HUES48 (cell line): ENCODE measurements at regions not wholly inside any gene's neighbourhood (a gene's known extent, or its start where the extent isn't known, plus 50 kb on each side); places are given as distances from the start of the nearest gene placed in this dataset.

Experiments used
- H3K27ac ChIP-seq: one replicate; pipeline ENCODE4 v1.7.0; 2013; ENCODE audit warnings: low read depth, low read length, inconsistent platforms
- H3K27me3 ChIP-seq: 2 replicates; pipeline ENCODE4 v1.6.1; 2013; ENCODE audit warnings: mild to moderate bottlenecking, low read length; ENCODE audit not compliant: control insufficient read depth, insufficient read depth
- H3K36me3 ChIP-seq: 2 replicates; pipeline ENCODE4 v1.6.1; 2013; ENCODE audit warnings: low read length; ENCODE audit not compliant: control insufficient read depth, insufficient read depth
- H3K4me1 ChIP-seq: 2 replicates; pipeline ENCODE4 v1.6.1; 2013; ENCODE audit warnings: mild to moderate bottlenecking, low read length; ENCODE audit not compliant: control insufficient read depth, insufficient read depth
- H3K4me3 ChIP-seq: 2 replicates; pipeline ENCODE4 v1.5.1; 2013; ENCODE audit warnings: mild to moderate bottlenecking, low read depth, low read length
- H3K9ac ChIP-seq: 2 replicates; pipeline ENCODE4 v1.6.1; 2013; ENCODE audit warnings: mild to moderate bottlenecking, low read depth, low read length, moderate library complexity
- H3K9me3 ChIP-seq: 2 replicates; pipeline ENCODE4 v1.6.1; 2013; ENCODE audit warnings: low read length; ENCODE audit not compliant: control insufficient read depth, insufficient read depth

- Histone ChIP-seq H3K4me3 (no peak overlapping the region), H3K4me1 (no peaks in the 10 kb centered on the region), H3K9ac (no peak overlapping the region), H3K27ac (no peak overlapping the region), H3K9me3 (no peaks in the 10 kb centered on the region), H3K27me3 (no peaks in the 10 kb centered on the region), H3K36me3 (no peaks in the 10 kb centered on the region)
These were observed 984.1 kb downstream of the UQCRFS1 start for GRCh38 chr19:28228854-28229253.

- H3K4me1 ChIP-seq, result no peaks in the 10 kb centered on the region
- H3K9me3 ChIP-seq, result no peaks in the 10 kb centered on the region
- no peaks in the 10 kb centered on the region for H3K27me3 ChIP-seq
- no peak overlapping the region for H3K9ac ChIP-seq
- H3K27ac ChIP-seq, result no peak overlapping the region
- no peak overlapping the region for H3K4me3 ChIP-seq
- no peaks in the 10 kb centered on the region for H3K36me3 ChIP-seq
These were observed 988.5 kb downstream of the UQCRFS1 start for GRCh38 chr19:28224441-28224840.

GRCh38 chr19:28221736-28222135, 991.2 kb downstream of the UQCRFS1 start:
- Histone ChIP-seq H3K4me1 (peaks cover 8% of the 10 kb centered on the region; the same call in 1 of the 2 replicates), H3K9ac (no peak overlapping the region), H3K36me3 (no peaks in the 10 kb centered on the region), H3K4me3 (no peak overlapping the region), H3K9me3 (peaks cover 2% of the 10 kb centered on the region; the same call in 1 of the 2 replicates), H3K27me3 (no peaks in the 10 kb centered on the region), H3K27ac (no peak overlapping the region)

GRCh38 chr19:28218728-28219127, 994.2 kb downstream of the UQCRFS1 start:
- Histone ChIP-seq H3K4me3 (no peak overlapping the region), H3K9me3 (peaks cover 2% of the 10 kb centered on the region; the same call in 1 of the 2 replicates), H3K36me3 (no peaks in the 10 kb centered on the region), H3K27me3 (no peaks in the 10 kb centered on the region), H3K4me1 (peaks cover 20% of the 10 kb centered on the region; the same call in 1 of the 2 replicates), H3K27ac (no peak overlapping the region), H3K9ac (no peak overlapping the region)

GRCh38 chr19:28217022-28217421, 995.9 kb downstream of the UQCRFS1 start:
- Histone ChIP-seq H3K27me3 (no peaks in the 10 kb centered on the region), H3K4me3 (no peak overlapping the region), H3K36me3 (no peaks in the 10 kb centered on the region), H3K9me3 (peaks cover 2% of the 10 kb centered on the region; the same call in 1 of the 2 replicates), H3K4me1 (peaks cover 20% of the 10 kb centered on the region; the same call in 1 of the 2 replicates), H3K9ac (no peak overlapping the region), H3K27ac (no peak overlapping the region)

- Histone ChIP-seq H3K4me1 (peaks cover 20% of the 10 kb centered on the region; the same call in 1 of the 2 replicates), H3K9ac (no peak overlapping the region), H3K9me3 (no peaks in the 10 kb centered on the region), H3K36me3 (no peaks in the 10 kb centered on the region), H3K27me3 (no peaks in the 10 kb centered on the region), H3K27ac (no peak overlapping the region), H3K4me3 (no peak overlapping the region)
These were observed 999.4 kb downstream of the UQCRFS1 start for GRCh38 chr19:28213470-28214082.

GRCh38 chr19:28210886-28211285, 1002.1 kb downstream of the UQCRFS1 start:
- no peaks in the 10 kb centered on the region for H3K36me3 ChIP-seq
- no peaks in the 10 kb centered on the region for H3K9me3 ChIP-seq
- no peak overlapping the region for H3K27ac ChIP-seq
- no peak overlapping the region for H3K4me3 ChIP-seq
- H3K27me3 ChIP-seq, result no peaks in the 10 kb centered on the region
- H3K9ac ChIP-seq, result no peak overlapping the region
- peaks cover 3% of the 10 kb centered on the region; the same call in 1 of the 2 replicates for H3K4me1 ChIP-seq

GRCh38 chr19:28208745-28209144, 1004.2 kb downstream of the UQCRFS1 start:
- H3K9me3 ChIP-seq, result no peaks in the 10 kb centered on the region
- no peaks in the 10 kb centered on the region for H3K27me3 ChIP-seq
- no peak overlapping the region for H3K27ac ChIP-seq
- no peak overlapping the region for H3K4me3 ChIP-seq
- no peak overlapping the region for H3K9ac ChIP-seq
- no peaks in the 10 kb centered on the region for H3K4me1 ChIP-seq
- H3K36me3 ChIP-seq, result no peaks in the 10 kb centered on the region

GRCh38 chr19:28207244-28207643, 1005.7 kb downstream of the UQCRFS1 start:
- no peaks in the 10 kb centered on the region for H3K36me3 ChIP-seq
- H3K4me1 ChIP-seq, result no peaks in the 10 kb centered on the region
- no peaks in the 10 kb centered on the region for H3K27me3 ChIP-seq
- H3K27ac ChIP-seq, result no peak overlapping the region
- no peak overlapping the region for H3K9ac ChIP-seq
- no peaks in the 10 kb centered on the region for H3K9me3 ChIP-seq
- no peak overlapping the region for H3K4me3 ChIP-seq

GRCh38 chr19:28201462-28201943, 1011.4 kb downstream of the UQCRFS1 start:
- no peak overlapping the region for H3K4me3 ChIP-seq
- no peaks in the 10 kb centered on the region for H3K4me1 ChIP-seq
- H3K27me3 ChIP-seq, result no peaks in the 10 kb centered on the region
- no peak overlapping the region for H3K27ac ChIP-seq
- H3K9me3 ChIP-seq, result no peaks in the 10 kb centered on the region
- H3K9ac ChIP-seq, result no peak overlapping the region
- no peaks in the 10 kb centered on the region for H3K36me3 ChIP-seq

GRCh38 chr19:28199323-28199722, 1013.6 kb downstream of the UQCRFS1 start:
- Histone ChIP-seq H3K27me3 (no peaks in the 10 kb centered on the region), H3K9me3 (no peaks in the 10 kb centered on the region), H3K36me3 (no peaks in the 10 kb centered on the region), H3K4me3 (no peak overlapping the region), H3K4me1 (no peaks in the 10 kb centered on the region), H3K27ac (no peak overlapping the region), H3K9ac (no peak overlapping the region)
